HEK293 (cell line): ENCODE measurements at regions not wholly inside any gene's neighbourhood (a gene's known extent, or its start where the extent isn't known, plus 50 kb on each side); places are given as distances from the start of the nearest gene placed in this dataset.

Source experiments
- HOXA7 ChIP-seq: sonication (generic); formaldehyde crosslinking; IDR thresholded peaks from 2 replicates; pipeline ENCODE4 v1.8.1; 2022; ENCODE audit warnings: missing genetic modification reagents, borderline replicate concordance
- SP2 ChIP-seq: fragments of 450-650 bp; formaldehyde crosslinking; IDR thresholded peaks from 2 replicates; pipeline ENCODE4 v1.5.1; 2016; ENCODE audit warnings: missing biosample characterization, missing genetic modification characterization
- ZNF274 ChIP-seq, 2 experiments: fragments of 200-500 bp in 1 of 2; fragments of 450-650 bp in 1 of 2; sonication (Bioruptor generic) in 1 of 2; formaldehyde crosslinking in 1 of 2; IDR thresholded peaks; 2 replicates each; pipeline versions ENCODE4 v1.5.1 to v1.6.1; 2014 to 2016; ENCODE audit warnings: borderline replicate concordance in 1 of 2, inconsistent platforms in 1 of 2, low read length in 1 of 2, missing biosample characterization in 1 of 2, missing genetic modification characterization in 1 of 2
- TF ChIP-seq, protein P1 (sequence below): sonication (generic); formaldehyde crosslinking; IDR thresholded peaks from 2 replicates; pipeline ENCODE4 v1.8.1; 2022; ENCODE audit warnings: mild to moderate bottlenecking, moderate library complexity, missing genetic modification reagents
- TF ChIP-seq, protein P2 (sequence below): fragments of 450-650 bp; formaldehyde crosslinking; IDR thresholded peaks from 2 replicates; pipeline ENCODE4 v1.5.1; 2016; ENCODE audit warnings: missing biosample characterization, missing genetic modification characterization

GRCh38 chr4:67131224-67131623 lies 414.1 kb downstream of the CENPC start:
- TF ChIP-seq HOXA7 (CRISPR knock-in tag) = no peak
- TF ChIP-seq, protein P1, sequence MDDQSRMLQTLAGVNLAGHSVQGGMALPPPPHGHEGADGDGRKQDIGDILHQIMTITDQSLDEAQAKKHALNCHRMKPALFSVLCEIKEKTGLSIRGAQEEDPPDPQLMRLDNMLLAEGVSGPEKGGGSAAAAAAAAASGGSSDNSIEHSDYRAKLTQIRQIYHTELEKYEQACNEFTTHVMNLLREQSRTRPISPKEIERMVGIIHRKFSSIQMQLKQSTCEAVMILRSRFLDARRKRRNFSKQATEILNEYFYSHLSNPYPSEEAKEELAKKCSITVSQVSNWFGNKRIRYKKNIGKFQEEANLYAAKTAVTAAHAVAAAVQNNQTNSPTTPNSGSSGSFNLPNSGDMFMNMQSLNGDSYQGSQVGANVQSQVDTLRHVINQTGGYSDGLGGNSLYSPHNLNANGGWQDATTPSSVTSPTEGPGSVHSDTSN (CRISPR knock-in tag) = no peak
- TF ChIP-seq, protein P2, sequence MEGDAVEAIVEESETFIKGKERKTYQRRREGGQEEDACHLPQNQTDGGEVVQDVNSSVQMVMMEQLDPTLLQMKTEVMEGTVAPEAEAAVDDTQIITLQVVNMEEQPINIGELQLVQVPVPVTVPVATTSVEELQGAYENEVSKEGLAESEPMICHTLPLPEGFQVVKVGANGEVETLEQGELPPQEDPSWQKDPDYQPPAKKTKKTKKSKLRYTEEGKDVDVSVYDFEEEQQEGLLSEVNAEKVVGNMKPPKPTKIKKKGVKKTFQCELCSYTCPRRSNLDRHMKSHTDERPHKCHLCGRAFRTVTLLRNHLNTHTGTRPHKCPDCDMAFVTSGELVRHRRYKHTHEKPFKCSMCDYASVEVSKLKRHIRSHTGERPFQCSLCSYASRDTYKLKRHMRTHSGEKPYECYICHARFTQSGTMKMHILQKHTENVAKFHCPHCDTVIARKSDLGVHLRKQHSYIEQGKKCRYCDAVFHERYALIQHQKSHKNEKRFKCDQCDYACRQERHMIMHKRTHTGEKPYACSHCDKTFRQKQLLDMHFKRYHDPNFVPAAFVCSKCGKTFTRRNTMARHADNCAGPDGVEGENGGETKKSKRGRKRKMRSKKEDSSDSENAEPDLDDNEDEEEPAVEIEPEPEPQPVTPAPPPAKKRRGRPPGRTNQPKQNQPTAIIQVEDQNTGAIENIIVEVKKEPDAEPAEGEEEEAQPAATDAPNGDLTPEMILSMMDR = no peak
- TF ChIP-seq ZNF274 (IDR thresholded peaks at IDR 0.05; ENCODE audit: low read length) = no peak
- no peak for TF ChIP-seq ZNF274 (tag by site-specific recombination; IDR thresholded peaks at IDR 0.05; ENCODE audit: borderline replicate concordance)
- TF ChIP-seq SP2 (tag by site-specific recombination) = no peak
